HCT116 (cell line): ENCODE measurements at regions not wholly inside any gene's neighbourhood (a gene's known extent, or its start where the extent isn't known, plus 50 kb on each side); places are given as distances from the start of the nearest gene placed in this dataset.

Source experiments
- ATAC-seq: fragments of 200-7000 bp; cut with Tn5 transposase; 2 replicates; pipeline ENCODE4 v1.9.1; 2020; ENCODE audit warnings: mild to moderate bottlenecking, moderate library complexity
- BruUV-seq: library from RNA; stranded (reverse); fragments of 400-500 nt; replicated peaks from 2 replicates; lab custom pipeline; 2021; lab: Mats Ljungman, UMichigan
- CTCF ChIA-PET: fragments of 300-600 bp; sonication (Branson Sonifier 250); formaldehyde crosslinking; loops from one replicate; lab custom pipeline; 2021; ENCODE audit warnings: antibody characterized with exemption; lab: Charles Lee
- POLR2A ChIA-PET: fragments of 300-600, 350-600 bp; sonication (Branson Sonifier 250); formaldehyde crosslinking; loops from one replicate; lab custom pipeline; 2021; ENCODE audit warnings: antibody characterized with exemption; lab: Charles Lee
- RAD21 ChIA-PET, 2 experiments: fragments of 300-600 bp; sonication (Branson Sonifier 250); formaldehyde crosslinking; loops; one replicate each; lab custom pipeline; 2023; ENCODE audit warnings: low total read pairs in 2 of 2; ENCODE audit not compliant: uncharacterized antibody in 2 of 2, unreplicated experiment in 2 of 2, low non-redundant PET in 1 of 2; lab: Charles Lee
- DNase-seq: peaks from one replicate; pipeline ENCODE4 v3.0.0-alpha.2; 2010; ENCODE audit warnings: low read depth, low spot score
- H2AFZ ChIP-seq: fragments of 200-600 bp; shearing (Covaris generic), sonication (generic); 2 replicates; pipeline ENCODE4 v1.6.1; 2017; ENCODE audit warnings: low read depth, mixed run types, mixed read lengths, antibody characterized with exemption, low read length; ENCODE audit not compliant: poor library complexity, severe bottlenecking
- H3K27ac ChIP-seq: 2 replicates; pipeline ENCODE4 v1.5.1; 2012; ENCODE audit warnings: low read depth, low read length
- H3K27me3 ChIP-seq: fragments of 200-600 bp; sonication (generic); 2 replicates; pipeline ENCODE4 v1.6.1; 2016; ENCODE audit warnings: mixed run types, low read length, mixed read lengths; ENCODE audit not compliant: insufficient read depth
- H3K36me3 ChIP-seq, 2 experiments: fragments of 200-500 bp in 1 of 2; fragments of 200-600 bp in 1 of 2; sonication (Bioruptor generic) in 1 of 2; sonication (generic) in 1 of 2; 2 replicates each; pipeline versions ENCODE4 v1.5.1 to v1.6.1; 2014 to 2016; ENCODE audit warnings: low read length in 2 of 2, inconsistent platforms in 1 of 2, mixed read lengths in 1 of 2, mixed run types in 1 of 2; ENCODE audit not compliant: insufficient read depth in 2 of 2, control insufficient read depth in 1 of 2
- H3K4me1 ChIP-seq, 2 experiments: fragments of 200-600 bp in 1 of 2; sonication (generic) in 1 of 2; 2 replicates each; pipeline versions ENCODE4 v1.5.1 to v1.6.1; 2012 to 2017; ENCODE audit warnings: low read length in 2 of 2, inconsistent platforms in 1 of 2, mild to moderate bottlenecking in 1 of 2, mixed read lengths in 1 of 2, mixed run types in 1 of 2, moderate library complexity in 1 of 2; ENCODE audit not compliant: insufficient read depth in 2 of 2, control insufficient read depth in 1 of 2
- H3K4me2 ChIP-seq: fragments of 200-600 bp; sonication (generic); 2 replicates; pipeline ENCODE4 v1.6.1; 2017; ENCODE audit warnings: mixed run types, low read length, mixed read lengths
- H3K4me3 ChIP-seq, 2 experiments: fragments of 200-600 bp in 1 of 2; sonication (generic) in 1 of 2; replicated peaks in 1 of 2; 2 replicates each; pipeline ENCODE4 v1.5.1; 2011 to 2016; ENCODE audit warnings: low read length in 2 of 2, control low read depth in 1 of 2, low read depth in 1 of 2, mild to moderate bottlenecking in 1 of 2, mixed read lengths in 1 of 2, mixed run types in 1 of 2
- H3K79me2 ChIP-seq: fragments of 200-600 bp; sonication (generic); 2 replicates; pipeline ENCODE4 v1.6.1; 2017; ENCODE audit warnings: mild to moderate bottlenecking, mixed run types, low read length, moderate library complexity, mixed read lengths; ENCODE audit not compliant: insufficient read depth
- H3K9ac ChIP-seq: fragments of 200-600 bp; sonication (generic); 2 replicates; pipeline ENCODE4 v1.6.1; 2016; ENCODE audit warnings: low read length, mixed read lengths
- H3K9me2 ChIP-seq: fragments of 200-600 bp; sonication (generic), shearing (Covaris generic); 2 replicates; pipeline ENCODE4 v1.6.1; 2017; ENCODE audit warnings: mixed run types, mild to moderate bottlenecking, moderate library complexity; ENCODE audit not compliant: insufficient read depth
- H3K9me3 ChIP-seq, 2 experiments: fragments of 200-500 bp in 1 of 2; fragments of 200-600 bp in 1 of 2; sonication (Bioruptor generic) in 1 of 2; sonication (generic) in 1 of 2; 2 replicates each; pipeline ENCODE4 v1.6.1; 2014 to 2017; ENCODE audit warnings: low read length in 2 of 2, mixed read lengths in 2 of 2, inconsistent platforms in 1 of 2, low read depth in 1 of 2, mild to moderate bottlenecking in 1 of 2, mixed run types in 1 of 2, moderate library complexity in 1 of 2; ENCODE audit not compliant: control insufficient read depth in 1 of 2, insufficient read depth in 1 of 2
- H4K20me1 ChIP-seq: fragments of 200-600 bp; sonication (generic), shearing (Covaris generic); 2 replicates; pipeline ENCODE4 v1.6.1; 2017; ENCODE audit warnings: mixed run types, mild to moderate bottlenecking, moderate library complexity; ENCODE audit not compliant: insufficient read depth
- CEBPB ChIP-seq: IDR thresholded peaks from 2 replicates; pipeline ENCODE4 v1.6.1; 2012; ENCODE audit warnings: low read depth
- EGR1 ChIP-seq: IDR thresholded peaks from 2 replicates; pipeline ENCODE4 v1.6.1; 2012; ENCODE audit warnings: low read depth
- ELF1 ChIP-seq: IDR thresholded peaks from 2 replicates; pipeline ENCODE4 v1.6.1; 2012; ENCODE audit warnings: low read depth, borderline replicate concordance
- EZH2 ChIP-seq: fragments of 200-600 bp; sonication (generic); IDR thresholded peaks from 2 replicates; pipeline ENCODE4 v1.6.1; 2017; ENCODE audit warnings: antibody characterized with exemption, mixed run types
- EZH2phosphoT487 ChIP-seq: fragments of 200-600 bp; IDR thresholded peaks from 2 replicates; pipeline ENCODE4 v1.6.1; 2018; ENCODE audit warnings: antibody characterized with exemption, borderline replicate concordance
- FOSL1 ChIP-seq: IDR thresholded peaks from 2 replicates; pipeline ENCODE4 v1.6.1; 2012; ENCODE audit warnings: low read depth
- JUND ChIP-seq: IDR thresholded peaks from 2 replicates; pipeline ENCODE4 v1.6.1; 2012
- POLR2A ChIP-seq: IDR thresholded peaks from 2 replicates; pipeline ENCODE4 v1.7.0; 2011; ENCODE audit warnings: borderline replicate concordance; ENCODE audit not compliant: insufficient read depth, insufficient read length; ENCODE audit errors: extremely low read depth
- POLR2AphosphoS5 ChIP-seq: IDR thresholded peaks from 2 replicates; pipeline ENCODE4 v1.6.1; 2011; ENCODE audit warnings: mild to moderate bottlenecking, low read depth, low read length, moderate library complexity
- RAD21 ChIP-seq: IDR thresholded peaks from 2 replicates; pipeline ENCODE4 v1.6.1; 2012; ENCODE audit warnings: low read depth, mild to moderate bottlenecking
- SIN3A ChIP-seq: IDR thresholded peaks from 2 replicates; pipeline ENCODE4 v1.6.1; 2012; ENCODE audit warnings: low read depth
- SP1 ChIP-seq: IDR thresholded peaks from 2 replicates; pipeline ENCODE4 v1.6.1; 2012; ENCODE audit warnings: low read depth
- SRF ChIP-seq: IDR thresholded peaks from 2 replicates; pipeline ENCODE4 v1.6.1; 2012; ENCODE audit warnings: low read depth
- TCF7L2 ChIP-seq: IDR thresholded peaks from 2 replicates; pipeline ENCODE4 v1.7.0; 2011; ENCODE audit warnings: borderline replicate concordance, inconsistent platforms; ENCODE audit not compliant: insufficient read depth, insufficient read length; ENCODE audit errors: extremely low read depth
- YY1 ChIP-seq: IDR thresholded peaks from 2 replicates; pipeline ENCODE4 v1.6.1; 2011; ENCODE audit warnings: low read length, low read depth, moderate library complexity, mild to moderate bottlenecking; ENCODE audit not compliant: insufficient replicate concordance; ENCODE audit errors: extremely low read depth
- ZFX ChIP-seq: fragments of 450-650 bp; IDR thresholded peaks from 2 replicates; pipeline ENCODE4 v1.6.1; 2017
- intact Hi-C: fragments of 100-400 bp; cut with micrococcal nuclease; formaldehyde crosslinking; loops from 2 replicates; pipeline ENCODE4 v1.10.0; 2022
- TF ChIP-seq, protein P1 (sequence below): IDR thresholded peaks from 2 replicates; pipeline ENCODE4 v1.6.1; 2012; ENCODE audit warnings: low read depth
- TF ChIP-seq, protein P2 (sequence below): IDR thresholded peaks from 2 replicates; pipeline ENCODE4 v1.6.1; 2011; ENCODE audit warnings: mild to moderate bottlenecking, low read length, moderate library complexity; ENCODE audit not compliant: insufficient replicate concordance; ENCODE audit errors: extremely low read depth
- TF ChIP-seq, protein P3 (sequence below), 3 experiments: fragments of 200-600 bp in 1 of 3; sonication (generic) in 1 of 3; IDR thresholded peaks in 2 of 3; conservative IDR thresholded peaks in 1 of 3; 2 replicates each; pipeline ENCODE4 v1.5.1; 2012 to 2017; ENCODE audit warnings: low read depth in 2 of 3, low read length in 2 of 3, antibody characterized with exemption in 1 of 3, borderline replicate concordance in 1 of 3, control low read depth in 1 of 3, mild to moderate bottlenecking in 1 of 3, mixed read lengths in 1 of 3, mixed run types in 1 of 3, moderate library complexity in 1 of 3; ENCODE audit not compliant: insufficient read depth in 1 of 3
- TF ChIP-seq, protein P4 (sequence below): IDR thresholded peaks from 2 replicates; pipeline ENCODE4 v1.6.1; 2012
- TF ChIP-seq, protein P5 (sequence below): IDR thresholded peaks from 2 replicates; pipeline ENCODE4 v1.6.1; 2012

DNA sequence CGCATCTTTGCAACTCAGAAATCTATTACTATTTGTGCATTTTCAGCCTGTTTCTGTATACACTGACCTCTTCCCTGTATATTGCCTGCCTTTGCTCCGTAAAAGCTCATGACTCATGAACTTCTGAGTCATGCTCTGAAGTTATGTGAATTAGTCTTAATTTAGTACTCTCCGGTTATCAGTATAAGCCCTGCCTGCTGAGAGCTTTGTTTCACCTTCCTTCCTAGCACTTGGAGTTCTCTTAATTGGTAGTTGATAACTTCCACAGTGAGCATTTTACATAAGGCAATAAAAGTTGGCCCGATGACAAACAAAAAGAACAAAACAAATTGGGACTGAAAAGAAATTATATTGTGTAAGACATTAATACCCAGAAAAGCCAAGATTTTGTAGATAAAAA lies 231.4 kb downstream of the GJA1 start:
- no TSS peak for BruUV-seq
- DNase-seq (peak; percentile 60), ATAC-seq (peak; percentile 96)
- Histone ChIP-seq H3K27me3 (no peaks in the 10 kb centered on the region), H3K4me2 (peak overlapping the region; percentile 72), H3K4me3 (peak overlapping the region in 1 of 2 experiments; percentile 36; a peak in 2 of 4 replicates), H4K20me1 (no peaks in the 10 kb centered on the region), H3K36me3 (no peaks in the 10 kb centered on the region), H3K9me2 (no peaks in the 10 kb centered on the region), H3K27ac (peak overlapping the region; percentile 16; the same call in 1 of the 2 replicates), H2AFZ (peak overlapping the region; percentile 97), H3K79me2 (no peaks in the 10 kb centered on the region), H3K9me3 (no peaks in the 10 kb centered on the region), H3K4me1 (peaks cover 8 to 18% of the 10 kb centered on the region in 2 experiments), H3K9ac (no peak overlapping the region)
- ChIA-PET CTCF (no interaction called here), POLR2A (no interaction called here), RAD21 (no interaction called here)
- intact Hi-C loops: no loop called here
- TF ChIP-seq, protein P1, sequence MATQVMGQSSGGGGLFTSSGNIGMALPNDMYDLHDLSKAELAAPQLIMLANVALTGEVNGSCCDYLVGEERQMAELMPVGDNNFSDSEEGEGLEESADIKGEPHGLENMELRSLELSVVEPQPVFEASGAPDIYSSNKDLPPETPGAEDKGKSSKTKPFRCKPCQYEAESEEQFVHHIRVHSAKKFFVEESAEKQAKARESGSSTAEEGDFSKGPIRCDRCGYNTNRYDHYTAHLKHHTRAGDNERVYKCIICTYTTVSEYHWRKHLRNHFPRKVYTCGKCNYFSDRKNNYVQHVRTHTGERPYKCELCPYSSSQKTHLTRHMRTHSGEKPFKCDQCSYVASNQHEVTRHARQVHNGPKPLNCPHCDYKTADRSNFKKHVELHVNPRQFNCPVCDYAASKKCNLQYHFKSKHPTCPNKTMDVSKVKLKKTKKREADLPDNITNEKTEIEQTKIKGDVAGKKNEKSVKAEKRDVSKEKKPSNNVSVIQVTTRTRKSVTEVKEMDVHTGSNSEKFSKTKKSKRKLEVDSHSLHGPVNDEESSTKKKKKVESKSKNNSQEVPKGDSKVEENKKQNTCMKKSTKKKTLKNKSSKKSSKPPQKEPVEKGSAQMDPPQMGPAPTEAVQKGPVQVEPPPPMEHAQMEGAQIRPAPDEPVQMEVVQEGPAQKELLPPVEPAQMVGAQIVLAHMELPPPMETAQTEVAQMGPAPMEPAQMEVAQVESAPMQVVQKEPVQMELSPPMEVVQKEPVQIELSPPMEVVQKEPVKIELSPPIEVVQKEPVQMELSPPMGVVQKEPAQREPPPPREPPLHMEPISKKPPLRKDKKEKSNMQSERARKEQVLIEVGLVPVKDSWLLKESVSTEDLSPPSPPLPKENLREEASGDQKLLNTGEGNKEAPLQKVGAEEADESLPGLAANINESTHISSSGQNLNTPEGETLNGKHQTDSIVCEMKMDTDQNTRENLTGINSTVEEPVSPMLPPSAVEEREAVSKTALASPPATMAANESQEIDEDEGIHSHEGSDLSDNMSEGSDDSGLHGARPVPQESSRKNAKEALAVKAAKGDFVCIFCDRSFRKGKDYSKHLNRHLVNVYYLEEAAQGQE: no peak
- TF ChIP-seq RAD21 (peak; percentile 16; the same call in 1 of the 2 replicates), YY1 (no peak), EZH2 (no peak), POLR2A (no peak), SRF (no peak; the same call in none of the 2 replicates), ELF1 (no peak), TCF7L2 (peak; percentile 87), EGR1 (no peak), FOSL1 (peak; percentile 96), SIN3A (peak; percentile 62; the same call in 1 of the 2 replicates), POLR2AphosphoS5 (peak; percentile 23; the same call in 1 of the 2 replicates), CEBPB (peak; percentile 53; the same call in 1 of the 2 replicates), EZH2phosphoT487 (no peak), ZFX (no peak), SP1 (peak; percentile 75; the same call in 1 of the 2 replicates), JUND (peak; percentile 94)
- TF ChIP-seq, protein P2, sequence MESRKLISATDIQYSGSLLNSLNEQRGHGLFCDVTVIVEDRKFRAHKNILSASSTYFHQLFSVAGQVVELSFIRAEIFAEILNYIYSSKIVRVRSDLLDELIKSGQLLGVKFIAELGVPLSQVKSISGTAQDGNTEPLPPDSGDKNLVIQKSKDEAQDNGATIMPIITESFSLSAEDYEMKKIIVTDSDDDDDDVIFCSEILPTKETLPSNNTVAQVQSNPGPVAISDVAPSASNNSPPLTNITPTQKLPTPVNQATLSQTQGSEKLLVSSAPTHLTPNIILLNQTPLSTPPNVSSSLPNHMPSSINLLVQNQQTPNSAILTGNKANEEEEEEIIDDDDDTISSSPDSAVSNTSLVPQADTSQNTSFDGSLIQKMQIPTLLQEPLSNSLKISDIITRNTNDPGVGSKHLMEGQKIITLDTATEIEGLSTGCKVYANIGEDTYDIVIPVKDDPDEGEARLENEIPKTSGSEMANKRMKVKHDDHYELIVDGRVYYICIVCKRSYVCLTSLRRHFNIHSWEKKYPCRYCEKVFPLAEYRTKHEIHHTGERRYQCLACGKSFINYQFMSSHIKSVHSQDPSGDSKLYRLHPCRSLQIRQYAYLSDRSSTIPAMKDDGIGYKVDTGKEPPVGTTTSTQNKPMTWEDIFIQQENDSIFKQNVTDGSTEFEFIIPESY: no peak
- TF ChIP-seq, protein P3, sequence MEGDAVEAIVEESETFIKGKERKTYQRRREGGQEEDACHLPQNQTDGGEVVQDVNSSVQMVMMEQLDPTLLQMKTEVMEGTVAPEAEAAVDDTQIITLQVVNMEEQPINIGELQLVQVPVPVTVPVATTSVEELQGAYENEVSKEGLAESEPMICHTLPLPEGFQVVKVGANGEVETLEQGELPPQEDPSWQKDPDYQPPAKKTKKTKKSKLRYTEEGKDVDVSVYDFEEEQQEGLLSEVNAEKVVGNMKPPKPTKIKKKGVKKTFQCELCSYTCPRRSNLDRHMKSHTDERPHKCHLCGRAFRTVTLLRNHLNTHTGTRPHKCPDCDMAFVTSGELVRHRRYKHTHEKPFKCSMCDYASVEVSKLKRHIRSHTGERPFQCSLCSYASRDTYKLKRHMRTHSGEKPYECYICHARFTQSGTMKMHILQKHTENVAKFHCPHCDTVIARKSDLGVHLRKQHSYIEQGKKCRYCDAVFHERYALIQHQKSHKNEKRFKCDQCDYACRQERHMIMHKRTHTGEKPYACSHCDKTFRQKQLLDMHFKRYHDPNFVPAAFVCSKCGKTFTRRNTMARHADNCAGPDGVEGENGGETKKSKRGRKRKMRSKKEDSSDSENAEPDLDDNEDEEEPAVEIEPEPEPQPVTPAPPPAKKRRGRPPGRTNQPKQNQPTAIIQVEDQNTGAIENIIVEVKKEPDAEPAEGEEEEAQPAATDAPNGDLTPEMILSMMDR (IDR thresholded peaks at IDR 0.05 in 2 of 3, conservative IDR thresholded peaks at IDR 0.05 in 1 of 3; ENCODE audit: borderline replicate concordance in 1 of 3, insufficient read depth in 1 of 3, low read depth in 2 of 3, low read length in 2 of 3): no peak
- TF ChIP-seq, protein P4, sequence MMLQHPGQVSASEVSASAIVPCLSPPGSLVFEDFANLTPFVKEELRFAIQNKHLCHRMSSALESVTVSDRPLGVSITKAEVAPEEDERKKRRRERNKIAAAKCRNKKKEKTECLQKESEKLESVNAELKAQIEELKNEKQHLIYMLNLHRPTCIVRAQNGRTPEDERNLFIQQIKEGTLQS: peak; percentile 63; the same call in 1 of the 2 replicates
- TF ChIP-seq, protein P5, sequence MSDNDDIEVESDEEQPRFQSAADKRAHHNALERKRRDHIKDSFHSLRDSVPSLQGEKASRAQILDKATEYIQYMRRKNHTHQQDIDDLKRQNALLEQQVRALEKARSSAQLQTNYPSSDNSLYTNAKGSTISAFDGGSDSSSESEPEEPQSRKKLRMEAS: peak; percentile 39; the same call in 1 of the 2 replicates
